Fibroblast of the aortic adventitia (primary cell): ENCODE measurements at regions not wholly inside any gene's neighbourhood (a gene's known extent, or its start where the extent isn't known, plus 50 kb on each side); places are given as distances from the start of the nearest gene placed in this dataset.

Source experiments
- DNase-seq: peaks from one replicate; pipeline ENCODE4 v3.0.0-alpha.2; 2010; ENCODE audit warnings: low read depth
- H3K4me3 ChIP-seq: 2 replicates; pipeline ENCODE4 v1.5.1; 2011; ENCODE audit warnings: low read depth, mild to moderate bottlenecking, control low read depth, low read length, moderate library complexity
- CTCF ChIP-seq: IDR thresholded peaks from 2 replicates; pipeline ENCODE4 v1.5.1; 2011; ENCODE audit warnings: mild to moderate bottlenecking, low read length, control low read depth, inconsistent platforms; ENCODE audit not compliant: insufficient read depth

GRCh38 chr3:127459891-127460290 lies 130.6 kb downstream of the TPRA1 start:
- H3K4me3 ChIP-seq = no peak overlapping the region
- DNase-seq = no peak
- TF ChIP-seq CTCF = no peak

- no peak for DNase-seq
- TF ChIP-seq CTCF = no peak
- H3K4me3 ChIP-seq = no peak overlapping the region
Measured at GRCh38 chr3:127458696-127459604, 131.6 kb downstream of the TPRA1 start.

GRCh38 chr3:127457546-127458145 lies 132.9 kb downstream of the TPRA1 start:
- no peak for DNase-seq
- H3K4me3 ChIP-seq = no peak overlapping the region
- no peak for TF ChIP-seq CTCF

GRCh38 chr3:127457094-127457475 lies 133.4 kb downstream of the TPRA1 start:
- H3K4me3 ChIP-seq = no peak overlapping the region
- DNase-seq = peak; percentile 28
- TF ChIP-seq CTCF = no peak

- peak; percentile 34 for DNase-seq
- no peak for TF ChIP-seq CTCF
- no peak overlapping the region for H3K4me3 ChIP-seq
Measured at GRCh38 chr3:127456471-127457093, 134.0 kb downstream of the TPRA1 start.

- TF ChIP-seq CTCF = peak; percentile 66
- H3K4me3 ChIP-seq = peak overlapping the region; percentile 56
- peak; percentile 49 for DNase-seq
Measured at GRCh38 chr3:127455541-127456450, 134.7 kb downstream of the TPRA1 start.
